GM12874 (cell line): ENCODE measurements at regions not wholly inside any gene's neighbourhood (a gene's known extent, or its start where the extent isn't known, plus 50 kb on each side); places are given as distances from the start of the nearest gene placed in this dataset.

Experiments
- TF ChIP-seq, protein P1 (sequence below): IDR thresholded peaks from 2 replicates; pipeline ENCODE4 v1.5.1; 2011; ENCODE audit warnings: low read depth, mild to moderate bottlenecking, control low read depth, low read length, moderate library complexity; ENCODE audit not compliant: insufficient read depth

DNA sequence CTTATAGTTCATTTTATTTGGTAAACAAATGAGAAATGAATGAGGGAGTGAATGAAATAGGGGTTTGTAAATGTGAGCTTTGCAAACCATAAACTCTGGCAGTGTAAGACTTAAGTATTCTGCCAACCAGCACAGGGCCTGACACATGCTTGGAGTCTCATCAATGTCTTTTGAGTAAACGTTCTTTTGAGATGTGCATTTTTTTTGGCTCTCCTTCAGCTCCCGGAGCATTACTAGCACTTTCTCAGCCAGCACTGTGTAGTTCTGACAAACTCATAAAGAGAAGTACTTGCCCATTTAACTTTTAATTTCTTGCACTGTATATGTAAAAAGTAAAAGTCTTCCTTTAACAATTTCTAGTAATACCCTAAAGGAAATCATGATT, 245.3 kb downstream of the HS3ST1 start:
- TF ChIP-seq, protein P1, sequence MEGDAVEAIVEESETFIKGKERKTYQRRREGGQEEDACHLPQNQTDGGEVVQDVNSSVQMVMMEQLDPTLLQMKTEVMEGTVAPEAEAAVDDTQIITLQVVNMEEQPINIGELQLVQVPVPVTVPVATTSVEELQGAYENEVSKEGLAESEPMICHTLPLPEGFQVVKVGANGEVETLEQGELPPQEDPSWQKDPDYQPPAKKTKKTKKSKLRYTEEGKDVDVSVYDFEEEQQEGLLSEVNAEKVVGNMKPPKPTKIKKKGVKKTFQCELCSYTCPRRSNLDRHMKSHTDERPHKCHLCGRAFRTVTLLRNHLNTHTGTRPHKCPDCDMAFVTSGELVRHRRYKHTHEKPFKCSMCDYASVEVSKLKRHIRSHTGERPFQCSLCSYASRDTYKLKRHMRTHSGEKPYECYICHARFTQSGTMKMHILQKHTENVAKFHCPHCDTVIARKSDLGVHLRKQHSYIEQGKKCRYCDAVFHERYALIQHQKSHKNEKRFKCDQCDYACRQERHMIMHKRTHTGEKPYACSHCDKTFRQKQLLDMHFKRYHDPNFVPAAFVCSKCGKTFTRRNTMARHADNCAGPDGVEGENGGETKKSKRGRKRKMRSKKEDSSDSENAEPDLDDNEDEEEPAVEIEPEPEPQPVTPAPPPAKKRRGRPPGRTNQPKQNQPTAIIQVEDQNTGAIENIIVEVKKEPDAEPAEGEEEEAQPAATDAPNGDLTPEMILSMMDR, result no peak

DNA sequence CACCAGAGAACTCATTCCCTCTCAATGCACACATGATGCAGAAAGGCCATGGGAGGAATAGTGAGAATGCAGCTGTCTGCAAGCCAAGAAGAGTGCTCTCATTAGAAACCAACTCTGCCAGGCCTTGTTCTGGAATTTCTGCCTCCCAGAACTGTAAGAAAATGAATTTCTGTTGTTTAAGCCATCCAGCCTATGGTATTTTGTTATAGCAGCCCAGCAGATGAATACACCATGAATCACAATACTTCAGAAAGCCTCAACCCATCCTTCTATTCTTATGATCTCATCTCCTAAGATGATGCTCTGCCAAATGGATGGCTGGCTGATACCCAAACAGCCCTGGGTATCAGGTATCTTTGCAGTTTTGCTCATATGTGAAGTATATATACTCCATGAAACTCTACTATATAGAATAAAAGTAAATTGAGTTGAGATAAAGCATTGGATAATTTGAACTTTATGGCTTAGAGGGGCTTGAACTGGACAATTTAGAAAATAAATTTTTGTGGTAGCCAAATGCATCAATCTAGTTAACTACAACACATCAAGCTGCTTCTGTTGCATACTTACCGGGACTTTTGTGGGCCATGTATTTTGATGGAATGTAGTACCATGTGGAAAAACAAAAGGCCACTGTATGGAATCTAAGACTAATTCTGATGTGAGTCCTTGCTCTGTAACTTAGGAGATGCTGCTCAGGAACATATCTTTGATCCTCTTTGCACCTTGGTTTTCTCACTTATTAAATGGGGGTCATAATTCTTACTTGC, 245.9 kb downstream of the HS3ST1 start:
- TF ChIP-seq, protein P1, result no peak

DNA sequence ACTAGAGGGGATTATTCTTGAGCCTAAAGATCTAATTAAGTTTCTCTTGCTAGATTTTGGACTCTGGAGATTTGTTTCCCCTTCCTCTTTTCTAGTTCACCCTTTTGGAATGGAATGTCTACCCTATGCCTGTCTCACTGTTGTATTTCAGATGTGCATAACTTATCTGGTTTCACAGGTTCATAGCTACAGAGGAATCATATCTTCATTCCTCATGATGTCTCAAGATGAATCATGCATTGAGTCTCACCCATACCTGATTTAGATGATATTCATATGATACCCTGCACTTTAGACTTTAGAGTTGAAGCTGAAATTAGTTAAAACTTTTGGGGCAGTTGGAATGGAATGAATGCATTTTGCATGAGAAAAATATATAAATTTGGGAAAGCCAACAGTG, 246.7 kb downstream of the HS3ST1 start:
- TF ChIP-seq, protein P1, result no peak

DNA sequence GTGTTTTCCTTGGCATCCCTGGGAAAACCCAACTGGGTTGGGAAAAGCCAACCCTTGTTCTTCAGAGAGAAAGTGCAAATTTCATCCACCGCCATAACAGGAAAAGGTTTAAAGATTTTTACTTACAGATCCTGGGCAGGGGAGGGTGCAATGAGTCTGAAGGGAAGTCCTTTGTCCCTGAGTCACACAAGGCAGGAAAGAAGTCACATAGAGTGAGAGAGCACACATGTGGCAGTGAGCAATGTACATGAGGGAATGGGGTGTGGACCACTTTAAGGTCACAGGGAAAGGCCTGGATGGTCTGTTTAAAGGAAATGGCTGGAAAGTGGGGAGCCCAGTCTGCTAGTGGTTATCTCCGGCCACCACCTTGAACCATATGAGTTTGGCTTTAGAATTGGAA, 248.9 kb downstream of the HS3ST1 start:
- TF ChIP-seq, protein P1, result no peak

DNA sequence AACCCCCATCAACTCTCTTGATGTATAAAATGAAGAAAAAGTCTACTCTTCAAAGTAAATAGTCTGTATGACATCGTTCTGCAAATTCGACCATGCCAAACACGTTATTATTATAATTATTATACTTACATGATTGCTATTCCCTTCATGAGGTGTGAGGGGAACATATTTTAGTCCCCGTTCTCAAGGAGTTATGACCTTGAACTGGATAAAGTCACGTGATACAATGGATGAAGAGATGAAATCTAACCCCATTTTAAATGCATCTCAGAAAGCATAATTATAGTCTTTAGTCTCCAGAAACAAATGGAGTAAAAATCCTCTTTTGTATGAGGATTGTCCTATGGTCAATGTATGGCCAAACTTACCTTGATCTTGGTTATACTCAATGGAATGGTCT, 250.3 kb downstream of the HS3ST1 start:
- TF ChIP-seq, protein P1, result no peak

DNA sequence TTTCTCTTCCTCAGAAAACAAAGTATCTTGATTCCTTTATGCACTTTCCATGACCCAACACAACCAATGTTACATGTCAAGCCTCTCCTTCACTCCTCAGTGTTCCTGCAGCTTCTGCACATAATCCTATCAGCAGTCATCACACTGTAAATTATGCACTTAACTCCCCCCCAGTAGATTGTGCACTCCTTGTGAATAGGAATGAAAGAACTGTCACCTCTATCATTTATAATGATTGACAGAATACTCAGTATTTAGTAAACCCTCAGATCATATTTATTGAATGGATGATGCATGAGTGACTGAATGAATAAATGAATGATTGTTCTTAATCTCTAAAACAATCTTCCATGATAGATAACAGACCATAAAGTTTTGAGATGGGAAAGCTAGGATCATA, 253.3 kb downstream of the HS3ST1 start:
- TF ChIP-seq, protein P1, result no peak

DNA sequence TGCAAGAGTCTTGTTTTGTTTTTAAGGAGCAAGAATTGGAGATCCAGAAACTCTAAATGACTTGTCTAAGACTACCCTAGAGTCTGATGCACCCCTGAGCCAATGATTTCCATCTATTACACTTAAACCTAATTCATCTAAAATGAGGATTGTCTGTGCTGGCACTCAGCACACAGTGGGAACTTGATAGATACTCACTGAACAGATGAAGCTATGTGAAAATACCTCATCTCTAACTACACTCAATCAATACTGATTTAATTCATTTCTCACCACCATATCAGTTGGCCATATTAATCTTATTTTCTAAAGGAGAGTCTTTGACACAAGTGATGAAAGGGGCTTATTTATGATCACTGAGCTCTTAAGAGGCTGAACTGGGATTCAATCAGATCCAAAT, 262.1 kb downstream of the HS3ST1 start:
- TF ChIP-seq, protein P1, result no peak
